ENCODE measurements at regions not wholly inside any gene's neighbourhood (a gene's known extent, or its start where the extent isn't known, plus 50 kb on each side); places are given as distances from the start of the nearest gene placed in this dataset.

- FAIRE-seq, result no peak
Observed at GRCh38 chr20:60976139-60976538, 275.9 kb upstream of the CDH4 start.

GRCh38 chr20:60976913-60977312, 275.1 kb upstream of the CDH4 start:
- no peak for FAIRE-seq

DNA sequence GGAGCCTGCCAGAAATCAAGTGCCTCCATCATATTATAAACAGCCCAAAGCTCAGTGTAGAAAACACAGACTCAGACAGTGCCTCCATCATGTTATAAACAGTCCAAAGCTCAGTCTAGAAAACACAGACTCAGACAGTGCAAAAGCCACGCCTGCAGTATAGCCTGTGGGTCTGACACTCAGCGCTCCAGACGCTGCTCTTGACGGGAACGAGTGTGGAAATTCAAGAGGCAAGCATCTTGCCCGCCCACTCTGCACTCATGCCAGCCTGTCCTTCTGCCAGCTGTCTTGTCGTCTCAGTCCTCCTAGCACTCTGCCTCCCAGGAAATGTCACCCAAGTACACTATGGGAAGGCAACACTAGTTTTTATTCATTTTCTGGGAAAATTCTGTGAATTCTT, 274.2 kb upstream of the CDH4 start:
- FAIRE-seq, result no peak

DNA sequence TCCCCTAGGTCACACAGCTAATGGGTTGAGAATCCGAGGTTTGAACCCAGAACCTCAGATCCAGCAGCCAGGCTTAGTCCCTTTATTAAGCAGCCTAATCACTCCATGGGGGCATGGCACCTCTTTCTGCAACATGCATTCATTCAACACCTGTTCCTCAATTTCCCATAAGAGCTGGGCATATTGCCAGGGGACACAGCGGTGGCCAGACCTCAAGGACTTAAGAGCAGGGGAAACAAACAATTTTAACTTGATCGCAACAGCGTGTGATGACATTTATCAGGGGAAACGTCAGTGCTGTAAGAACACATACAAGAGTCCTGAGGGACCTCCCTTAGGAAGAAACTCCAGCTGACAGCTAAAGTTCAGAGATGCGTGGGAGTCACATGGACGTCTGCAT, 267.4 kb upstream of the CDH4 start:
- FAIRE-seq, result no peak

DNA sequence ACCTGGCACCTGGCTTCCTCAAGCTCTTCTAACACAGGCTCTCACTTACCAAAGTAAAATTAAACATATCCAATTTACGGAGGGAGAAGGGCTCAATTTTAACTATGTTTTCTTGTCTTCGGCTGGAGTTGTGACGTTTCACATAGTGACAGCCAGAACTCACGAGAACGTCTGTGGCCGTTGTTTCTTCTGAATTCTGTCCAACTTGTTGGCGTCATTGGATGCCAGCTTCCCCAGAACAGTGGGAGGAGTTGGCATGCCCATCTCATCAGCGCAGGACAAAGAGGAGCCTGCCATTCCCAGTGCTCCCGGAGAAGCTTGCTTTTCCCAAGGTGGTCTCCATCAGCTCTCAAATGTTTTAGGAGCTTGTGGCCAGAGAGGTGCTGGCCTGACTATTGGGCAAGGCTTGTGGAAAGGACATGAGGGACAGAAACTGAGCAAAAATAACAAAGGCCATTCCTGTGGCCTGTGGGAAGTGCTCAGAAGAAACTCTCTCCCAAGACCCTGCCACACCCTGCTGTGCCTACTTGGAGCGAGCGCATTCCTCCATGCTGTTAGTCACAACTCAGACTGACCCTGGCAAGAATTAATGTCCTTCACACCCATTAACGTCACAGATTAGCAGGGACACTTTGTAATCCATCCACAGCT, 265.4 kb upstream of the CDH4 start:
- no peak for FAIRE-seq

- FAIRE-seq, result no peak
Observed at GRCh38 chr20:60990061-60990460, 262.0 kb upstream of the CDH4 start.

DNA sequence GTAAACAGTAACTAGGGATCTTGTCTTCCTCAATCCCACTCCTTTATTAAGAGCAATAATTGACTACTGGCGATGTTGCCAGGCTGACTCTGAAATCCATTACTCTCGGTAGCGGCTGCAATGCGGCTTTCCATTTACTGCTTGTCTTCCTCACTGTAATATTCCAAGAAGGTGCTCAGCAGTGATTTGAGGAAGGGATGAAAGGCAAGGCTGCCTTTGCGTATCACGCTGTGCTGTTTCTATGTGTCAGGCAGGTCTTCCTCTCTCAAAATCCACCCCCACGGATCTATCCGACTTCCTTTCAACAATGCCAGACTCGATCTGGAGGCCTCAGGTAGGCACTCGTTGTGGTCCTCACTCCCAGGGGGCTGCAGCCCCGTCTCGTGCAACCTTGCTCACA, 261.4 kb upstream of the CDH4 start:
- no peak for FAIRE-seq

DNA sequence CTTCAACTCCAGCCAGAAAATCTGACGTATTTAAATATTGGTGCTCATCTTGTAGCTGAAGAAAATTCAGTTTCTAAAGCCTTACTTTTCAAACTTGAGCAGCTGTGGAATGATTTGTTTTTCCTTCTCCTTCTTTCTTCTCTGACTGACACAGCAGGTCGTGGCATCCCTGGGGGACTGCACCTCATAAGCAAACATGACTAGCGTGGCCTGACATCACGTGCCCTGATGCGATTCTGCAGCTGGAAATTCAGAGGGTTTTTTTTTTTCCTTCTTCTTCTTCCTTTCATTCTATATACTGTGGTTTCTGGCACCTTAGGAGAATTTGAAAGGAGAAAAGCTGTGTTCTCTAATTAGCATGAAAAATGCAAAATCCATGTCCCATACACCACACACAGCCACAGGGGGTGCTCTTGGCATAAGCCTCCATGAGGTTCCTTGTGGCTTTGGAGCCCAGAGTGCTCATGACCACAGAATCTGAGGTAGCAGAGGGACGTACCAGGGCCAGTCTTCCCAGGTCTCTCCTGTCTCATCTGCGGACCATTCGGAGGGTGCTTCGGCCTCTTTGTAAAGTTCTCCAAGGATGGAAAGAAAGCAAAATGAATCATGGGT, 258.5 kb upstream of the CDH4 start:
- no peak for FAIRE-seq

GRCh38 chr20:60999250-60999649, 252.8 kb upstream of the CDH4 start:
- no peak for FAIRE-seq

DNA sequence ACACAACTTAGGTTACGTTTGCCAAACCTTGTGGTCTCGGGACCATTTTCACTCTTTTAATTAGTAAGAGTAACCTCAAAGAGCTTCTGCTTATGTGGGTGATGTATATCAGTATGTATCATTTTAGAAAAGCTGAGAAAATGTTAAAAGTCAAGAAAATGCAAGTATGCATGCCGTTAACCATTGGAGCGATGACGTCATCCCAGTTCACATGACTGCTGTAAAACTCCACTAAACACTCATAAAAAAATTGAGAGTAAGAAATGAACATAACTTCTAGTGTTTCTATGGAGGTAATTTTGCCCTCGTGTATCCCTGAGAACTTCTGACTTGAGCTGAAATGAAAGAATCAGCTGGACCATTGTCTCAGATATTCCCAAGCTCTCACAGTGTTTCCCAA, 250.0 kb upstream of the CDH4 start:
- no peak for FAIRE-seq

DNA sequence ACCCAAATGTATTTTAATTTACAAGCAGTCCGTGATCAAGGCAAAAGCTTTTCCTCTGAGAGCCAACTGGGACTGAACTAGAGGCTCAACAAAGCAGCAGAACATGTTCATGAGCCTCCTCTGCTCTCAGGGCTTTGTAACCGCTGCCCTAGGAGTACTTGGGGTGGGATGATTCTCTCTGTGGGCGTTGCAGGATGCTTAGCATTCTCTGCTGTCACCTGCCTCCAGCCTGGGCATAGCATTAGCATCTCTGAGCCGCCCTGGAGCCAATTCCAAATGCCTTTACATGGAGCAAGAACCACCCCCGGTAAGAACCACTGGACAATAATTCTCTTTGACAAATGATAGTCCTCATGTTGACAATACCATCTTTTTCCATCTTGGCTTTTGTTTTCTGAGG, 237.6 kb upstream of the CDH4 start:
- FAIRE-seq, result no peak

GRCh38 chr20:61015602-61016001, 236.5 kb upstream of the CDH4 start:
- no peak for FAIRE-seq

GRCh38 chr20:61019322-61019721, 232.7 kb upstream of the CDH4 start:
- FAIRE-seq, result no peak

GRCh38 chr20:61023612-61024011, 228.4 kb upstream of the CDH4 start:
- no peak for FAIRE-seq

GRCh38 chr20:61024390-61024789, 227.7 kb upstream of the CDH4 start:
- no peak for FAIRE-seq

- FAIRE-seq, result no peak
Observed at GRCh38 chr20:61025536-61025935, 226.5 kb upstream of the CDH4 start.

- no peak for FAIRE-seq
Observed at GRCh38 chr20:61026173-61026572, 225.9 kb upstream of the CDH4 start.

GRCh38 chr20:61026731-61027130, 225.3 kb upstream of the CDH4 start:
- no peak for FAIRE-seq

- FAIRE-seq, result no peak
Observed at GRCh38 chr20:61027218-61027617, 224.8 kb upstream of the CDH4 start.

DNA sequence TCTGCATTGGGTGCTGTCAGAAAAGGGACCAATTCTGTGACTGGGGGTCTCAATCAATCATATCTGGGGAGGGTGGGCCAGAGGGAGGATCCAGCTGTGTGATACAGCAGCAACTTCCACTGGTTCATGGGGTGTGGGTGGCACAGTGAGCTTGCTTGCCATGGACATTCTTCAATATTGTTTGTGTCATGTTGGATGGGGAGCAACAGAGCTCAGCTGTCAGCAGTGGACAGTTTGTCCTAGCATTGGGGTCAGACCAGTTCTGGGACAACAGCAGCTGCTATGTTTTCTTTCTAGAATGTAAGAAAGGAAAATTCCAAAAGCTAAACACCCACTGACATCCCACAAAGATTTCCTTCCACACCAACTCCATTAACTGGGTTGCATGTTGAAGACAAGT, 221.9 kb upstream of the CDH4 start:
- FAIRE-seq, result no peak

DNA sequence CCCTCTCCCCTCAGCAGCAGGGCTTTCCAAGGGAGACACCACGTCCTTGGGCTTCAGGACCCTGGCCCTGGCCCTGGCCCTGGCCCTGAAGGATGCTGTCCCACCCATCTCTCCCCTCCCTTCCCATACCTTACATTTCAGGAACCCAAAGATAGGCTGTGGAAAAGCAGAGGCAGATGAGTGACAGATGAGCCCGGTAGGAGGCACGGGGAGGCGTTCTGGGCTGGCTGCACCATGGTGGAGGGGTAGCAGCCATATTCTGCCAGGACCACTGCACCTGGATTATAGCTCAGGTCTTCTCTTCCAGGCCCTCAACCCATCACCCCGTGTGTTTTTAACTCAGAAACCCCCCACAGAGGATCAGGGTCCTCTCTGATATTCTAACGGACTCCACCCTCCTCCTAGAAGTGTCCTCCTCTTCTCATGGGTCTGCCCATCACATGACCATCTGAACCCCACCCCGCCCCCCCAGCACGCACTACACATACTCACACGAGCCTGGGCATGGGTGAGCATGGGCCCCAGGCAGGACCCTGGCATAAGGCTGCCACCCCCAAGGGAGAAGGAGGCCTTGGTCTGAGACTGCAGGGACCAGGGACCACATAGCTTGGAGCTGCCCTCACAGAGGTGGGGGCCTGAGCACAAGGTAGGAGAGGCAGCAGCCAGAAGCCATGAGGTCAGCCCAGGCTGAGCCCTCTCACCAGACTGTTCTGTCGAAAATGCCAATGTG, 220.8 kb upstream of the CDH4 start:
- no peak for FAIRE-seq

GRCh38 chr20:61037498-61037897, 214.6 kb upstream of the CDH4 start:
- no peak for FAIRE-seq

- FAIRE-seq, result no peak
Observed at GRCh38 chr20:61041481-61041880, 210.6 kb upstream of the CDH4 start.

Measured in G401.6 (cell line).